ENCODE measurements at regions not wholly inside any gene's neighbourhood (a gene's known extent, or its start where the extent isn't known, plus 50 kb on each side); places are given as distances from the start of the nearest gene placed in this dataset.

DNA sequence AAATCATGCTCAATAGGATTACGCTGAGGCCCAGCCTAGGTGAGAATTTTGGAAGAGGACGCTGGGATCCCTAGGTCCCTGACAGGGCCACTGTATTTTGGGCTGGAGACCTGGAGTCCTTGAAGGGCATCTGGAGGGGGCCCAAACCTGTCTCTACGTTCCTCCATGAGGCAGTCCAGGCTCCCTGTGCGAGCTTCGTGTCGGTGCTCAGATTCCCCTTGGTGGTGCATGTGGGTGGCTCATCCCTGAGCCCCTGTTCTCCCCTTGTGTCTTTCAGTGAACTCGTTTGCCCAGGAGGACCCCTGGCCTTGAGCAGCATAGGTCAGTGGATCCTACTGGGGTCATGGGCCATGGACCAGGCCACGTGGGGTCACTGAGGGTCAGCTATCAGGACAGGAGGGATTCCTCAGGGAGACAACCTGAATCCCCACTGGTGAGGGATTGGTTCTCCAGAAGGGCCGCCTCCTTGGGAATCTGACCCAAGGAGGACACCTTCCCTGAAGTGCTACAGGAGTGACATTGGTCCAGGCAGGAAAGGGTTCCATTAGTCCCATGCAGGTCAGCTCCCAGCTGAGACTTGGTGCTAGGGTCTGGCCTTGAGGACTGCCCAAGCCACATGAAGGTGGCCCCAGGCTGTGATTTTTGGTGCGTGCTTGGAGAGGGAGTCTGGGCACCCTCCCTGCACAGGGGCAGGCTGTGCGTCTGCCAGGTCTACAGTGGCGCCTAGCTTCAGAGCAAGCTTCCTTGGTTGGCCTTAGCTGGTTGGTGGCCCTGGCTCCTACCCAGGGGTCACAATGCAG is 229.8 kb downstream of the SNRPN start:
- Mint-ChIP-seq H3K4me1 (no peaks in the 10 kb centered on the region), H3K9me3 (ENCODE audit: insufficient read depth) (no peaks in the 10 kb centered on the region), H3K27me3 (no peaks in the 10 kb centered on the region), H3K4me3 (no peak overlapping the region), H3K27ac (no peak overlapping the region)
- Histone ChIP-seq H2AFZ (ENCODE audit: insufficient read depth, low read depth, low read length, poor library complexity, severe bottlenecking) (no peak overlapping the region), H3K79me2 (ENCODE audit: control insufficient read depth, insufficient read depth, low read length) (no peaks in the 10 kb centered on the region), H3K27me3 (replicated peaks in 1 of 4; ENCODE audit: control extremely low read depth in 1 of 4, control insufficient read depth in 3 of 4, insufficient read depth in 4 of 4, low read length in 3 of 4) (no peaks in the 10 kb centered on the region), H3K4me3 (ENCODE audit: control extremely low read depth in 1 of 5, extremely low read depth in 1 of 5, insufficient read depth in 1 of 5, low read depth in 2 of 5, low read length in 4 of 5) (no peak overlapping the region), H3K27ac (ENCODE audit: low read length in 2 of 2) (no peak overlapping the region), H3K36me3 (replicated peaks in 1 of 2; ENCODE audit: control extremely low read depth in 1 of 2, control insufficient read depth in 1 of 2, extremely low read depth in 1 of 2, insufficient read depth in 2 of 2, low read length in 1 of 2) (no peaks in the 10 kb centered on the region), H3K4me2 (replicated peaks; ENCODE audit: low read depth, low read length, poor library complexity, severe bottlenecking) (no peak overlapping the region), H4K20me1 (ENCODE audit: control insufficient read depth, insufficient read depth, low read length, poor library complexity, severe bottlenecking) (no peaks in the 10 kb centered on the region), H3K4me1 (ENCODE audit: control insufficient read depth in 2 of 2, insufficient read depth in 2 of 2, low read length in 2 of 2) (no peaks in the 10 kb centered on the region), H3K9ac (ENCODE audit: low read length) (no peak overlapping the region), H3K9me3 (ENCODE audit: control extremely low read depth in 1 of 3, control insufficient read depth in 2 of 3, insufficient read depth in 1 of 3, low read length in 2 of 3) (peaks cover 0 to 99% (median 0%) of the 10 kb centered on the region in 3 donors)
- no peak for DNase-seq
- TF ChIP-seq, protein P1, sequence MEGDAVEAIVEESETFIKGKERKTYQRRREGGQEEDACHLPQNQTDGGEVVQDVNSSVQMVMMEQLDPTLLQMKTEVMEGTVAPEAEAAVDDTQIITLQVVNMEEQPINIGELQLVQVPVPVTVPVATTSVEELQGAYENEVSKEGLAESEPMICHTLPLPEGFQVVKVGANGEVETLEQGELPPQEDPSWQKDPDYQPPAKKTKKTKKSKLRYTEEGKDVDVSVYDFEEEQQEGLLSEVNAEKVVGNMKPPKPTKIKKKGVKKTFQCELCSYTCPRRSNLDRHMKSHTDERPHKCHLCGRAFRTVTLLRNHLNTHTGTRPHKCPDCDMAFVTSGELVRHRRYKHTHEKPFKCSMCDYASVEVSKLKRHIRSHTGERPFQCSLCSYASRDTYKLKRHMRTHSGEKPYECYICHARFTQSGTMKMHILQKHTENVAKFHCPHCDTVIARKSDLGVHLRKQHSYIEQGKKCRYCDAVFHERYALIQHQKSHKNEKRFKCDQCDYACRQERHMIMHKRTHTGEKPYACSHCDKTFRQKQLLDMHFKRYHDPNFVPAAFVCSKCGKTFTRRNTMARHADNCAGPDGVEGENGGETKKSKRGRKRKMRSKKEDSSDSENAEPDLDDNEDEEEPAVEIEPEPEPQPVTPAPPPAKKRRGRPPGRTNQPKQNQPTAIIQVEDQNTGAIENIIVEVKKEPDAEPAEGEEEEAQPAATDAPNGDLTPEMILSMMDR (IDR thresholded peaks at IDR 0.05), result no peak
- TF ChIP-seq EZH2 (IDR thresholded peaks at IDR 0.05; ENCODE audit: borderline replicate concordance, insufficient read depth, low read depth, low read length, poor library complexity, severe bottlenecking), result no peak
- ATAC-seq (ENCODE audit: low read depth), result no peak
- POLR2A ChIA-PET, result no interaction called here
- 89% methylated on average over 12 of the region's 12 CpGs for WGBS (ENCODE audit: insufficient coverage)
- CTCF ChIA-PET, result no interaction called here
- intact Hi-C loops (cut with micrococcal nuclease), result no loop called here

DNA sequence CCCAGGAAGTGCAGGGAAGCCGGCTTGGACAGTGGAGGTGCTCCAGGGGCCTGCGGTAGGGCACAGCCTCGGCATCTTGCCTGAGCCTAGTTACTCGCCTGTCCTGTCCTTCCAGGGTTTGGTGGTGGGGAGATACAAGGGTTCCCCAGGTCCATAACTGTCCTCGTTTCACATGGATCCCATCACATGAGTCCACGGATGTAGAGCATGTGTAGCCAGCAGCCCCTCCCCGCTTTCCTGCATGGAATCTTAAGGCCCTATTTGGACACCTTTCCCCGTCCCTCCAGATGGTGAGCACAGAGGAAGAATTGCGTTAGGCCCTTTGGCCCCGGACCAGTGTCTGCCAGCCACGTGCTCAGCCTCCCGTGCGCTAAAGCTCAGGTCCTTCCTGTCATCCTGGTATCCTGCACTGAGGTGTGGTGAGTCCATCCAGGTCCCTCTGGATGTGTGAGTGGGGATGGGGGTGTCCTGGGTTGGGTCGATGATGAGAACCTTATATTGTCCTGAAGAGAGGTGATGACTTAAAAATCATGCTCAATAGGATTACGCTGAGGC is 230.4 kb downstream of the SNRPN start:
- ChIA-PET POLR2A (no interaction called here), CTCF (no interaction called here)
- no peak overlapping the region for H3K9ac ChIP-seq (ENCODE audit: low read length)
- no peaks in the 10 kb centered on the region for H3K4me1 ChIP-seq (ENCODE audit: control insufficient read depth in 2 of 2, insufficient read depth in 2 of 2, low read length in 2 of 2)
- DNase-seq (no peak), ATAC-seq (ENCODE audit: low read depth) (no peak)
- no peaks in the 10 kb centered on the region for H4K20me1 ChIP-seq (ENCODE audit: control insufficient read depth, insufficient read depth, low read length, poor library complexity, severe bottlenecking)
- no peaks in the 10 kb centered on the region for H3K4me1 Mint-ChIP-seq
- no peaks in the 10 kb centered on the region for H3K36me3 ChIP-seq (replicated peaks in 1 of 2; ENCODE audit: control extremely low read depth in 1 of 2, control insufficient read depth in 1 of 2, extremely low read depth in 1 of 2, insufficient read depth in 2 of 2, low read length in 1 of 2)
- H2AFZ ChIP-seq (ENCODE audit: insufficient read depth, low read depth, low read length, poor library complexity, severe bottlenecking), result no peak overlapping the region
- H3K79me2 ChIP-seq (ENCODE audit: control insufficient read depth, insufficient read depth, low read length), result no peaks in the 10 kb centered on the region
- intact Hi-C loops (cut with micrococcal nuclease), result no loop called here
- no peaks in the 10 kb centered on the region for H3K9me3 Mint-ChIP-seq (ENCODE audit: insufficient read depth)
- H3K27me3 ChIP-seq (replicated peaks in 1 of 4; ENCODE audit: control extremely low read depth in 1 of 4, control insufficient read depth in 3 of 4, insufficient read depth in 4 of 4, low read length in 3 of 4), result no peaks in the 10 kb centered on the region
- no peak overlapping the region for H3K27ac Mint-ChIP-seq
- no peak overlapping the region for H3K4me2 ChIP-seq (replicated peaks; ENCODE audit: low read depth, low read length, poor library complexity, severe bottlenecking)
- WGBS (ENCODE audit: insufficient coverage), result 88% methylated on average over 15 of the region's 15 CpGs
- H3K27me3 Mint-ChIP-seq, result no peaks in the 10 kb centered on the region
- H3K27ac ChIP-seq (ENCODE audit: low read length in 2 of 2), result no peak overlapping the region
- no peak overlapping the region for H3K4me3 ChIP-seq (ENCODE audit: control extremely low read depth in 1 of 5, extremely low read depth in 1 of 5, insufficient read depth in 1 of 5, low read depth in 2 of 5, low read length in 4 of 5)
- TF ChIP-seq, protein P1 (IDR thresholded peaks at IDR 0.05), result no peak
- TF ChIP-seq EZH2 (IDR thresholded peaks at IDR 0.05; ENCODE audit: borderline replicate concordance, insufficient read depth, low read depth, low read length, poor library complexity, severe bottlenecking), result no peak
- peaks cover 0 to 99% (median 0%) of the 10 kb centered on the region in 3 donors for H3K9me3 ChIP-seq (ENCODE audit: control extremely low read depth in 1 of 3, control insufficient read depth in 2 of 3, insufficient read depth in 1 of 3, low read length in 2 of 3)
- H3K4me3 Mint-ChIP-seq, result no peak overlapping the region
